Mesenchymal stem cell (in vitro differentiated cells and primary cell): ENCODE measurements at regions not wholly inside any gene's neighbourhood (a gene's known extent, or its start where the extent isn't known, plus 50 kb on each side); places are given as distances from the start of the nearest gene placed in this dataset.

Experiments used
- DNase-seq: peaks from one replicate; pipeline ENCODE4 v3.0.0-alpha.2; 2013
- H2AFZ ChIP-seq: one replicate; pipeline ENCODE4 v1.6.1; 2013; ENCODE audit warnings: low read depth, mild to moderate bottlenecking, control low read depth, inconsistent platforms, low read length, moderate library complexity
- H2AK5ac ChIP-seq: 2 replicates; pipeline ENCODE4 v1.6.1; 2013; ENCODE audit warnings: low read length, moderate library complexity, mild to moderate bottlenecking, inconsistent platforms; ENCODE audit not compliant: severe bottlenecking
- H2BK120ac ChIP-seq: one replicate; pipeline ENCODE4 v1.6.1; 2013; ENCODE audit warnings: low read depth, mild to moderate bottlenecking, inconsistent platforms, low read length, moderate library complexity
- H2BK12ac ChIP-seq, 2 experiments: one replicate each; pipeline ENCODE4 v1.6.1; 2013; ENCODE audit warnings: inconsistent platforms in 2 of 2, low read length in 2 of 2, mild to moderate bottlenecking in 2 of 2, moderate library complexity in 2 of 2, control low read depth in 1 of 2
- H2BK15ac ChIP-seq: one replicate; pipeline ENCODE4 v1.6.1; 2013; ENCODE audit warnings: mild to moderate bottlenecking, low read depth, inconsistent platforms; ENCODE audit not compliant: poor library complexity, severe bottlenecking
- H2BK5ac ChIP-seq: 2 replicates; pipeline ENCODE4 v1.6.1; 2013; ENCODE audit warnings: low read depth, mild to moderate bottlenecking, low read length, control low read depth, inconsistent platforms; ENCODE audit not compliant: poor library complexity, severe bottlenecking
- H3K14ac ChIP-seq, 2 experiments: one replicate each; pipeline ENCODE4 v1.6.1; 2013; ENCODE audit warnings: inconsistent platforms in 2 of 2, low read length in 2 of 2, control low read depth in 1 of 2, mild to moderate bottlenecking in 1 of 2, moderate library complexity in 1 of 2
- H3K18ac ChIP-seq, 2 experiments: one replicate each; pipeline ENCODE4 v1.6.1; 2013; ENCODE audit warnings: inconsistent platforms in 2 of 2, low read length in 2 of 2, control low read depth in 1 of 2, low read depth in 1 of 2, mild to moderate bottlenecking in 1 of 2
- H3K23ac ChIP-seq, 2 experiments: one replicate each; pipeline ENCODE4 v1.6.1; 2013; ENCODE audit warnings: inconsistent platforms in 2 of 2, low read length in 2 of 2, mild to moderate bottlenecking in 2 of 2, moderate library complexity in 2 of 2, control low read depth in 1 of 2
- H3K27ac ChIP-seq: 2 replicates; pipeline ENCODE4 v1.5.1; 2013; ENCODE audit warnings: mild to moderate bottlenecking, moderate library complexity, low read length, control low read depth, inconsistent platforms; ENCODE audit not compliant: poor library complexity, severe bottlenecking
- H3K27me3 ChIP-seq, 2 experiments: 2 replicates each; pipeline versions ENCODE4 v1.6.1 to v1.7.0; 2013; ENCODE audit warnings: low read length in 2 of 2, mild to moderate bottlenecking in 2 of 2, moderate library complexity in 2 of 2, control low read depth in 1 of 2, inconsistent platforms in 1 of 2; ENCODE audit not compliant: control insufficient read depth in 1 of 2, insufficient read depth in 1 of 2
- H3K36me3 ChIP-seq, 2 experiments: 2 replicates each; pipeline versions ENCODE4 v1.6.1 to v1.7.0; 2013; ENCODE audit warnings: low read length in 2 of 2, control low read depth in 1 of 2, inconsistent platforms in 1 of 2, low read depth in 1 of 2, mild to moderate bottlenecking in 1 of 2; ENCODE audit not compliant: insufficient read depth in 2 of 2, control insufficient read depth in 1 of 2
- H3K4ac ChIP-seq, 2 experiments: one replicate each; pipeline ENCODE4 v1.6.1; 2013; ENCODE audit warnings: inconsistent platforms in 2 of 2, low read length in 2 of 2, mild to moderate bottlenecking in 2 of 2, moderate library complexity in 2 of 2, control low read depth in 1 of 2, low read depth in 1 of 2
- H3K4me1 ChIP-seq: 2 replicates; pipeline ENCODE4 v1.6.1; 2013; ENCODE audit warnings: low read depth, low read length, control low read depth; ENCODE audit not compliant: control insufficient read depth, insufficient read depth
- H3K4me2 ChIP-seq: 2 replicates; pipeline ENCODE4 v1.6.1; 2013; ENCODE audit warnings: low read length, mild to moderate bottlenecking, inconsistent platforms; ENCODE audit not compliant: poor library complexity, severe bottlenecking
- H3K4me3 ChIP-seq, 2 experiments: 2 replicates each; pipeline versions ENCODE4 v1.5.1 to v1.7.0; 2013; ENCODE audit warnings: low read length in 2 of 2, mild to moderate bottlenecking in 2 of 2, control low read depth in 1 of 2, low read depth in 1 of 2; ENCODE audit not compliant: insufficient read depth in 1 of 2
- H3K79me1 ChIP-seq: replicated peaks from 2 replicates; pipeline ENCODE4 v1.6.1; 2013; ENCODE audit warnings: mild to moderate bottlenecking, control low read depth, low read length, inconsistent platforms; ENCODE audit not compliant: poor library complexity, severe bottlenecking
- H3K9ac ChIP-seq: 2 replicates; pipeline ENCODE4 v1.7.0; 2013; ENCODE audit warnings: mild to moderate bottlenecking, low read length, moderate library complexity
- H3K9me3 ChIP-seq: 2 replicates; pipeline ENCODE4 v1.7.0; 2013; ENCODE audit warnings: mild to moderate bottlenecking, low read length; ENCODE audit not compliant: control insufficient read depth
- H4K8ac ChIP-seq: one replicate; pipeline ENCODE4 v1.6.1; 2013; ENCODE audit warnings: inconsistent platforms, mild to moderate bottlenecking, low read length, moderate library complexity
- H4K91ac ChIP-seq: one replicate; pipeline ENCODE4 v1.6.1; 2013; ENCODE audit warnings: mild to moderate bottlenecking, low read length, inconsistent platforms
- WGBS: methylation state at CpG from one replicate; pipeline ENCODE4 v1.1.7; 2013; ENCODE audit warnings: mixed read lengths; 5-methylcytosine and 5-hydroxymethylcytosine counted together

DNA sequence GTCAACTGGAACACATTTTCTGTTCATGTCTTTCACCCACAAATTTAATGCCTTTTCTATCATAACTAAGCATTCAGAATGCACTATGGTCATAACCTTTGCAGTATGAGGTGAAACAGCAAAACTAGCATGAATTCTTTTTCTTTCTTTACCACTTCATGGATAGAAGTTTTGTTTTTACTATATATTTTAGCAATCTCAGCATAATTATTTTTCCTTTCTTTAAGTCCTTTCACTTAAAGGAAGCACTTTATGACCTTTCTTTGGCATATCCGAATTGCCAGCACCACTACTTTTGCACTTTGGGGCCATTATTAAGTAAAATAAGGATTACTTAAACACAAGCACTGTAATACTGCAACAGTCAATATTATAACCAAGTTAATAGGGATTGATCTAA is 115.1 kb upstream of the DKK2 start:
- Histone ChIP-seq H3K23ac (no peak overlapping the region), H3K79me1 (no peaks in the 10 kb centered on the region), H3K27me3 (no peaks in the 10 kb centered on the region), H3K9me3 (no peaks in the 10 kb centered on the region), H4K91ac (no peak overlapping the region), H3K18ac (no peak overlapping the region), H3K4me2 (no peak overlapping the region), H2BK120ac (no peak overlapping the region), H2BK5ac (no peak overlapping the region), H2BK12ac (no peak overlapping the region), H3K36me3 (no peaks in the 10 kb centered on the region), H2BK15ac (no peak overlapping the region), H3K4ac (no peak overlapping the region), H3K27ac (no peak overlapping the region), H3K14ac (no peak overlapping the region), H2AK5ac (peak overlapping the region; percentile 76), H3K4me3 (no peak overlapping the region), H4K8ac (no peak overlapping the region), H3K4me1 (peaks cover 6% of the 10 kb centered on the region), H2AFZ (no peak overlapping the region), H3K9ac (no peak overlapping the region)
- 60% methylated on average over 1 of the region's 1 CpG for WGBS
- no peak for DNase-seq

DNA sequence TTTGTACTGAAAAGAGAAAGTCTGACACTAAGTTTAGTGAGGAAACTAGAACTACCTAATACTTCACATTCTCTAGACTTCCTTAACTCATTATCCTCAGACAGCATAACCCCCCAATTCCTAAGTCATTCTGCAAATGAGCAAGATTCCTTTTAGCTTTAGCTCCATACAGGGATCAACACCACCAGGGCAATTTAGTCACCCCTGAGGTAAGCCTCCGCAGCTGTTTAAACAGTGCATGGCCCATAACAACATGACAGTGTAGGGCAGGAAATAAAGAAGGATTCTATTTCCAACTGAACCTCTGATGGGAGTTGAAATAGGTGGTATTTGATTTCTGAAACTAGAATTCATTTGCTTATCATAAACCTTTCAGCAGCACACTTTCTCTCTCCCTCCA is 112.8 kb upstream of the DKK2 start:
- Histone ChIP-seq H3K9ac (no peak overlapping the region), H3K4me1 (peaks cover 6% of the 10 kb centered on the region), H2BK15ac (no peak overlapping the region), H3K27me3 (no peaks in the 10 kb centered on the region), H3K9me3 (no peaks in the 10 kb centered on the region), H2BK12ac (no peak overlapping the region), H3K36me3 (no peaks in the 10 kb centered on the region), H3K4me3 (no peak overlapping the region), H3K4me2 (peak overlapping the region; percentile 37), H3K79me1 (no peaks in the 10 kb centered on the region), H3K27ac (peak overlapping the region; percentile 93), H2AK5ac (no peak overlapping the region), H2BK5ac (no peak overlapping the region), H3K14ac (no peak overlapping the region), H2BK120ac (no peak overlapping the region), H4K8ac (no peak overlapping the region), H3K23ac (no peak overlapping the region), H4K91ac (no peak overlapping the region), H3K18ac (no peak overlapping the region), H2AFZ (no peak overlapping the region), H3K4ac (no peak overlapping the region)
- 80% methylated on average over 1 of the region's 1 CpG for WGBS
- no peak for DNase-seq

DNA sequence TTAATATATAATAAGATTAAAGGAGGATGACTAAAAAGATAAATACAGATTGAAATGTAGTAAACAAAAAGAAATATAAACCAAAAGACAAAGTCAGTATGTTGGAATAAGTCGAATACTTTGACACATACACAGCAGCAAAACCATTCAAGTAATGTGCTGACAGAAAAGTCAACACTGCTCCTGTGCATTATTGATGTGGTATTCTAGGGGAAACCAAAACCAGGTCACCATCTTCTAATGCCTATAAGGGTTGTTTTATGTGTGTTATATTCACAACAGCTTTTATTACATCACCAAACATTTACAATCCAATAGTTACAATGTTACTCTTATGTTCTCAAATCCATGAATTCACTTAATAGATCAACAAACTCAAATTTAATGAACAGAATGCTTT is 111.8 kb upstream of the DKK2 start:
- H2BK120ac ChIP-seq, result no peak overlapping the region
- WGBS, result no CpG with 5 or more reads among the region's 1 CpG
- H2BK5ac ChIP-seq, result no peak overlapping the region
- peak overlapping the region; percentile 93 for H3K27ac ChIP-seq
- no peak overlapping the region for H3K4me2 ChIP-seq
- no peaks in the 10 kb centered on the region for H3K9me3 ChIP-seq
- no peak overlapping the region for H2BK12ac ChIP-seq
- no peak overlapping the region for H2BK15ac ChIP-seq
- DNase-seq, result no peak
- H3K14ac ChIP-seq, result no peak overlapping the region
- H3K4me3 ChIP-seq, result no peak overlapping the region
- no peak overlapping the region for H3K9ac ChIP-seq
- no peak overlapping the region for H3K4ac ChIP-seq
- no peak overlapping the region for H4K91ac ChIP-seq
- H3K36me3 ChIP-seq, result no peaks in the 10 kb centered on the region
- no peak overlapping the region for H4K8ac ChIP-seq
- no peak overlapping the region for H3K18ac ChIP-seq
- H2AK5ac ChIP-seq, result no peak overlapping the region
- no peak overlapping the region for H3K23ac ChIP-seq
- peaks cover 2% of the 10 kb centered on the region for H3K4me1 ChIP-seq
- H3K27me3 ChIP-seq, result no peaks in the 10 kb centered on the region
- no peak overlapping the region for H2AFZ ChIP-seq
- no peaks in the 10 kb centered on the region for H3K79me1 ChIP-seq

DNA sequence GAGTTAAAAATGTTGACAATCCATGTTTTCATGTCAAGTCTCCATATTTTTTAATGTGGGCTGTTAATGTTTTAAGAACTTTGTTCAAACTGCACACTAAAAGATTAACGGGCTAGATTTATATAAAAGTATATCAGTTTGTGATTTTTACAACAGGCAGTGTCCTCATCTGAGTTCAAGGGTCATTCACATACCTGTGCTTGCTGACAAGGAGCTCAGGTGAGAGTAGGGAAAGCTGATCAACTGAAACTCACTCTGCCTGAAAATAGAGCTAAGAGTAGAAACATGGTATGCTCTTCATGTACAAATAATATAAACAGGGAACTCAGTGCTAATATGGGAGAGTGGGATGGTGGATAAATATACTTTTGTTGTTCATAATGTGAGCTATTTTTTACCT is 102.3 kb upstream of the DKK2 start:
- H2BK15ac ChIP-seq, result no peak overlapping the region
- no peak overlapping the region for H3K23ac ChIP-seq
- no peak overlapping the region for H3K4ac ChIP-seq
- no peak overlapping the region for H3K14ac ChIP-seq
- WGBS, result 100% methylated on average over 1 of the region's 1 CpG
- H2BK120ac ChIP-seq, result no peak overlapping the region
- H2BK12ac ChIP-seq, result no peak overlapping the region
- no peak overlapping the region for H3K27ac ChIP-seq
- H3K9me3 ChIP-seq, result no peaks in the 10 kb centered on the region
- no peaks in the 10 kb centered on the region for H3K79me1 ChIP-seq
- H2AK5ac ChIP-seq, result no peak overlapping the region
- H3K36me3 ChIP-seq, result no peaks in the 10 kb centered on the region
- H3K18ac ChIP-seq, result no peak overlapping the region
- H3K4me2 ChIP-seq, result no peak overlapping the region
- no peaks in the 10 kb centered on the region for H3K4me1 ChIP-seq
- H4K8ac ChIP-seq, result no peak overlapping the region
- DNase-seq, result no peak
- no peak overlapping the region for H3K9ac ChIP-seq
- H3K27me3 ChIP-seq, result no peaks in the 10 kb centered on the region
- no peak overlapping the region for H4K91ac ChIP-seq
- no peak overlapping the region for H2AFZ ChIP-seq
- no peak overlapping the region for H3K4me3 ChIP-seq
- H2BK5ac ChIP-seq, result no peak overlapping the region
